ENCODE measurements at regions not wholly inside any gene's neighbourhood (a gene's known extent, or its start where the extent isn't known, plus 50 kb on each side); places are given as distances from the start of the nearest gene placed in this dataset.

DNA sequence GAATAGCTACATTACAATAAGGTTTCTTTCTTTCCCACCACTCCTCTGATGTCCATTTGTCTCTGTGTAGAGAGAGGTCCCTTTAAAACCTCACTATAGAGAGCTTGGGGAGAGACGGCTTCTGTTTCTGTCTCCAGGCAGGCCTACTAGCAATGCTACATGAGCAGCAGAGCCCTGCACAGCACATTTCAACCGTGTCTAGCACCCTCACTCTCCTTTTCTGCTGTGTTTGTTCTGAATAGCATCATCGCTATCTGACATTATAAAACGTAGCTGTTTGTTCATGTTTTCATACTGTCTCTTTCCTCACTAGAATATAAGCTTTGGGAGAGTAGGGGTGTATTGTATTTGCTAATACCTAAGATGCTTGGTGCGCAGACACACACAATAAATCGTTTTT, 487.8 kb upstream of the DPP6 start:
- no peaks in the 10 kb centered on the region for H3K4me1 ChIP-seq (ENCODE audit: control insufficient read depth, insufficient read depth, low read length)
- H3K9me3 ChIP-seq (ENCODE audit: control insufficient read depth, insufficient read depth, low read depth, low read length) = no peaks in the 10 kb centered on the region
- TF ChIP-seq SIN3A (IDR thresholded peaks at IDR 0.05; ENCODE audit: borderline replicate concordance, insufficient read depth, low read depth, low read length) (no peak), POLR2AphosphoS5 (IDR thresholded peaks at IDR 0.05; ENCODE audit: low read depth, low read length) (no peak), TCF7L2 (IDR thresholded peaks at IDR 0.05; ENCODE audit: low read depth, low read length) (no peak)
- TF ChIP-seq, protein P1, sequence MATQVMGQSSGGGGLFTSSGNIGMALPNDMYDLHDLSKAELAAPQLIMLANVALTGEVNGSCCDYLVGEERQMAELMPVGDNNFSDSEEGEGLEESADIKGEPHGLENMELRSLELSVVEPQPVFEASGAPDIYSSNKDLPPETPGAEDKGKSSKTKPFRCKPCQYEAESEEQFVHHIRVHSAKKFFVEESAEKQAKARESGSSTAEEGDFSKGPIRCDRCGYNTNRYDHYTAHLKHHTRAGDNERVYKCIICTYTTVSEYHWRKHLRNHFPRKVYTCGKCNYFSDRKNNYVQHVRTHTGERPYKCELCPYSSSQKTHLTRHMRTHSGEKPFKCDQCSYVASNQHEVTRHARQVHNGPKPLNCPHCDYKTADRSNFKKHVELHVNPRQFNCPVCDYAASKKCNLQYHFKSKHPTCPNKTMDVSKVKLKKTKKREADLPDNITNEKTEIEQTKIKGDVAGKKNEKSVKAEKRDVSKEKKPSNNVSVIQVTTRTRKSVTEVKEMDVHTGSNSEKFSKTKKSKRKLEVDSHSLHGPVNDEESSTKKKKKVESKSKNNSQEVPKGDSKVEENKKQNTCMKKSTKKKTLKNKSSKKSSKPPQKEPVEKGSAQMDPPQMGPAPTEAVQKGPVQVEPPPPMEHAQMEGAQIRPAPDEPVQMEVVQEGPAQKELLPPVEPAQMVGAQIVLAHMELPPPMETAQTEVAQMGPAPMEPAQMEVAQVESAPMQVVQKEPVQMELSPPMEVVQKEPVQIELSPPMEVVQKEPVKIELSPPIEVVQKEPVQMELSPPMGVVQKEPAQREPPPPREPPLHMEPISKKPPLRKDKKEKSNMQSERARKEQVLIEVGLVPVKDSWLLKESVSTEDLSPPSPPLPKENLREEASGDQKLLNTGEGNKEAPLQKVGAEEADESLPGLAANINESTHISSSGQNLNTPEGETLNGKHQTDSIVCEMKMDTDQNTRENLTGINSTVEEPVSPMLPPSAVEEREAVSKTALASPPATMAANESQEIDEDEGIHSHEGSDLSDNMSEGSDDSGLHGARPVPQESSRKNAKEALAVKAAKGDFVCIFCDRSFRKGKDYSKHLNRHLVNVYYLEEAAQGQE (IDR thresholded peaks at IDR 0.05; ENCODE audit: insufficient read depth in 1 of 2, low read depth in 2 of 2, low read length in 1 of 2) = no peak
- TF ChIP-seq, protein P2, sequence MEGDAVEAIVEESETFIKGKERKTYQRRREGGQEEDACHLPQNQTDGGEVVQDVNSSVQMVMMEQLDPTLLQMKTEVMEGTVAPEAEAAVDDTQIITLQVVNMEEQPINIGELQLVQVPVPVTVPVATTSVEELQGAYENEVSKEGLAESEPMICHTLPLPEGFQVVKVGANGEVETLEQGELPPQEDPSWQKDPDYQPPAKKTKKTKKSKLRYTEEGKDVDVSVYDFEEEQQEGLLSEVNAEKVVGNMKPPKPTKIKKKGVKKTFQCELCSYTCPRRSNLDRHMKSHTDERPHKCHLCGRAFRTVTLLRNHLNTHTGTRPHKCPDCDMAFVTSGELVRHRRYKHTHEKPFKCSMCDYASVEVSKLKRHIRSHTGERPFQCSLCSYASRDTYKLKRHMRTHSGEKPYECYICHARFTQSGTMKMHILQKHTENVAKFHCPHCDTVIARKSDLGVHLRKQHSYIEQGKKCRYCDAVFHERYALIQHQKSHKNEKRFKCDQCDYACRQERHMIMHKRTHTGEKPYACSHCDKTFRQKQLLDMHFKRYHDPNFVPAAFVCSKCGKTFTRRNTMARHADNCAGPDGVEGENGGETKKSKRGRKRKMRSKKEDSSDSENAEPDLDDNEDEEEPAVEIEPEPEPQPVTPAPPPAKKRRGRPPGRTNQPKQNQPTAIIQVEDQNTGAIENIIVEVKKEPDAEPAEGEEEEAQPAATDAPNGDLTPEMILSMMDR (IDR thresholded peaks at IDR 0.05) = no peak
- no TSS peak for BruUV-seq (replicated peaks)
- no peak overlapping the region for H3K27ac ChIP-seq (ENCODE audit: low read length)
- H3K27me3 ChIP-seq (ENCODE audit: control insufficient read depth, insufficient read depth, low read length) = no peaks in the 10 kb centered on the region
- ChIA-PET CTCF (no interaction called here), POLR2A (no interaction called here)
- intact Hi-C loops (cut with micrococcal nuclease; ENCODE audit: unreplicated experiment) (no loop called here), in situ Hi-C loops (cut with HindIII; ENCODE audit: low pct_unique_long_range_greater_than_20kb, low sequenced_read_pairs) (no loop called here)
- ATAC-seq (no peak), DNase-seq (ENCODE audit: low read depth, low spot score) (no peak)
- no peak overlapping the region for H3K4me3 ChIP-seq (ENCODE audit: low read depth in 2 of 2, low read length in 2 of 2)
- no peaks in the 10 kb centered on the region for H3K36me3 ChIP-seq (ENCODE audit: control insufficient read depth, insufficient read depth, low read length)

- Histone ChIP-seq H3K9me3 (ENCODE audit: control insufficient read depth, insufficient read depth, low read depth, low read length) (no peaks in the 10 kb centered on the region), H3K36me3 (ENCODE audit: control insufficient read depth, insufficient read depth, low read length) (no peaks in the 10 kb centered on the region), H3K27ac (ENCODE audit: low read length) (no peak overlapping the region), H3K4me3 (ENCODE audit: low read depth in 2 of 2, low read length in 2 of 2) (no peak overlapping the region), H3K27me3 (ENCODE audit: control insufficient read depth, insufficient read depth, low read length) (no peaks in the 10 kb centered on the region), H3K4me1 (ENCODE audit: control insufficient read depth, insufficient read depth, low read length) (no peaks in the 10 kb centered on the region)
- no peak for ATAC-seq
- BruUV-seq (replicated peaks) = no TSS peak
- DNase-seq (ENCODE audit: low read depth, low spot score) = no peak
- in situ Hi-C loops (cut with HindIII; ENCODE audit: low pct_unique_long_range_greater_than_20kb, low sequenced_read_pairs) = no loop called here
- CTCF ChIA-PET = no interaction called here
- intact Hi-C loops (cut with micrococcal nuclease; ENCODE audit: unreplicated experiment) = no loop called here
- TF ChIP-seq, protein P1 (IDR thresholded peaks at IDR 0.05; ENCODE audit: insufficient read depth in 1 of 2, low read depth in 2 of 2, low read length in 1 of 2) = no peak
- TF ChIP-seq SIN3A (IDR thresholded peaks at IDR 0.05; ENCODE audit: borderline replicate concordance, insufficient read depth, low read depth, low read length) (no peak), POLR2AphosphoS5 (IDR thresholded peaks at IDR 0.05; ENCODE audit: low read depth, low read length) (no peak), TCF7L2 (IDR thresholded peaks at IDR 0.05; ENCODE audit: low read depth, low read length) (no peak)
- TF ChIP-seq, protein P2 (IDR thresholded peaks at IDR 0.05) = no peak
- POLR2A ChIA-PET = no interaction called here
Observed at GRCh38 chr7:153566324-153566723, 485.9 kb upstream of the DPP6 start.
